ENCODE measurements at regions not wholly inside any gene's neighbourhood (a gene's known extent, or its start where the extent isn't known, plus 50 kb on each side); places are given as distances from the start of the nearest gene placed in this dataset.

DNA sequence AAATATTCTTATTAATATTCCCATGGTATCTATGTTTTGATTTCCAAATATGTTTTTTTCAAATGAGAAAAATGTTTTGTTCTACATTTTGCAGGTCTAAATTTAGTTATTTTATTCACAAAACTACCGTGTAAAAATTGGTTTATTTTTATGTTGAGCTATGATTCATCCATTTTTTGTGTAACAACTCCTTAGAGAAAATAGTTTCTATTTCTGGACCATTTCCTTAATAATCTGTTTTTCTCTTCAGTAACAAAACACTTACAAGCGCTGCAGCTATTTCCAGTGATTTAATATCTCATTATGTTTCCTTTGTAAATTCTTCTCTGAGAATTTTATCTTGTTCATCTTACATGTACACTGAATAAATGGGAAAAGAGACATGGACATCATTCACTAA, 550.7 kb upstream of the SLITRK5 start:
- no peak for TF ChIP-seq POLR2AphosphoS5 (IDR thresholded peaks at IDR 0.05; ENCODE audit: low read depth, low read length)
- TF ChIP-seq, protein P1, sequence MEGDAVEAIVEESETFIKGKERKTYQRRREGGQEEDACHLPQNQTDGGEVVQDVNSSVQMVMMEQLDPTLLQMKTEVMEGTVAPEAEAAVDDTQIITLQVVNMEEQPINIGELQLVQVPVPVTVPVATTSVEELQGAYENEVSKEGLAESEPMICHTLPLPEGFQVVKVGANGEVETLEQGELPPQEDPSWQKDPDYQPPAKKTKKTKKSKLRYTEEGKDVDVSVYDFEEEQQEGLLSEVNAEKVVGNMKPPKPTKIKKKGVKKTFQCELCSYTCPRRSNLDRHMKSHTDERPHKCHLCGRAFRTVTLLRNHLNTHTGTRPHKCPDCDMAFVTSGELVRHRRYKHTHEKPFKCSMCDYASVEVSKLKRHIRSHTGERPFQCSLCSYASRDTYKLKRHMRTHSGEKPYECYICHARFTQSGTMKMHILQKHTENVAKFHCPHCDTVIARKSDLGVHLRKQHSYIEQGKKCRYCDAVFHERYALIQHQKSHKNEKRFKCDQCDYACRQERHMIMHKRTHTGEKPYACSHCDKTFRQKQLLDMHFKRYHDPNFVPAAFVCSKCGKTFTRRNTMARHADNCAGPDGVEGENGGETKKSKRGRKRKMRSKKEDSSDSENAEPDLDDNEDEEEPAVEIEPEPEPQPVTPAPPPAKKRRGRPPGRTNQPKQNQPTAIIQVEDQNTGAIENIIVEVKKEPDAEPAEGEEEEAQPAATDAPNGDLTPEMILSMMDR (IDR thresholded peaks at IDR 0.05): no peak
- TF ChIP-seq, protein P2, sequence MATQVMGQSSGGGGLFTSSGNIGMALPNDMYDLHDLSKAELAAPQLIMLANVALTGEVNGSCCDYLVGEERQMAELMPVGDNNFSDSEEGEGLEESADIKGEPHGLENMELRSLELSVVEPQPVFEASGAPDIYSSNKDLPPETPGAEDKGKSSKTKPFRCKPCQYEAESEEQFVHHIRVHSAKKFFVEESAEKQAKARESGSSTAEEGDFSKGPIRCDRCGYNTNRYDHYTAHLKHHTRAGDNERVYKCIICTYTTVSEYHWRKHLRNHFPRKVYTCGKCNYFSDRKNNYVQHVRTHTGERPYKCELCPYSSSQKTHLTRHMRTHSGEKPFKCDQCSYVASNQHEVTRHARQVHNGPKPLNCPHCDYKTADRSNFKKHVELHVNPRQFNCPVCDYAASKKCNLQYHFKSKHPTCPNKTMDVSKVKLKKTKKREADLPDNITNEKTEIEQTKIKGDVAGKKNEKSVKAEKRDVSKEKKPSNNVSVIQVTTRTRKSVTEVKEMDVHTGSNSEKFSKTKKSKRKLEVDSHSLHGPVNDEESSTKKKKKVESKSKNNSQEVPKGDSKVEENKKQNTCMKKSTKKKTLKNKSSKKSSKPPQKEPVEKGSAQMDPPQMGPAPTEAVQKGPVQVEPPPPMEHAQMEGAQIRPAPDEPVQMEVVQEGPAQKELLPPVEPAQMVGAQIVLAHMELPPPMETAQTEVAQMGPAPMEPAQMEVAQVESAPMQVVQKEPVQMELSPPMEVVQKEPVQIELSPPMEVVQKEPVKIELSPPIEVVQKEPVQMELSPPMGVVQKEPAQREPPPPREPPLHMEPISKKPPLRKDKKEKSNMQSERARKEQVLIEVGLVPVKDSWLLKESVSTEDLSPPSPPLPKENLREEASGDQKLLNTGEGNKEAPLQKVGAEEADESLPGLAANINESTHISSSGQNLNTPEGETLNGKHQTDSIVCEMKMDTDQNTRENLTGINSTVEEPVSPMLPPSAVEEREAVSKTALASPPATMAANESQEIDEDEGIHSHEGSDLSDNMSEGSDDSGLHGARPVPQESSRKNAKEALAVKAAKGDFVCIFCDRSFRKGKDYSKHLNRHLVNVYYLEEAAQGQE (IDR thresholded peaks at IDR 0.05; ENCODE audit: insufficient read depth in 1 of 2, low read depth in 2 of 2, low read length in 1 of 2): no peak
- TF ChIP-seq SIN3A (IDR thresholded peaks at IDR 0.05; ENCODE audit: borderline replicate concordance, insufficient read depth, low read depth, low read length): no peak
- TF ChIP-seq TCF7L2 (IDR thresholded peaks at IDR 0.05; ENCODE audit: low read depth, low read length): no peak
